Activated CD4-positive, CD25-positive, alpha-beta regulatory T cell treated with anti-CD3 and anti-CD28 coated beads, Interleukin-2, amount 50 U/mL, for 24 hours (primary cell): ENCODE measurements at regions not wholly inside any gene's neighbourhood (a gene's known extent, or its start where the extent isn't known, plus 50 kb on each side); places are given as distances from the start of the nearest gene placed in this dataset.
A peak's percentile ranks its signal among the peaks of the same experiment; 100 is the strongest.

Experiments used
- ATAC-seq, 2 donors: fragments of 150-1000 bp; cut with Tn5 transposase; one replicate each; pipeline ENCODE4 v1.10.0; 2021; ENCODE audit warnings: mild to moderate bottlenecking in 1 of 2, moderate library complexity in 1 of 2

DNA sequence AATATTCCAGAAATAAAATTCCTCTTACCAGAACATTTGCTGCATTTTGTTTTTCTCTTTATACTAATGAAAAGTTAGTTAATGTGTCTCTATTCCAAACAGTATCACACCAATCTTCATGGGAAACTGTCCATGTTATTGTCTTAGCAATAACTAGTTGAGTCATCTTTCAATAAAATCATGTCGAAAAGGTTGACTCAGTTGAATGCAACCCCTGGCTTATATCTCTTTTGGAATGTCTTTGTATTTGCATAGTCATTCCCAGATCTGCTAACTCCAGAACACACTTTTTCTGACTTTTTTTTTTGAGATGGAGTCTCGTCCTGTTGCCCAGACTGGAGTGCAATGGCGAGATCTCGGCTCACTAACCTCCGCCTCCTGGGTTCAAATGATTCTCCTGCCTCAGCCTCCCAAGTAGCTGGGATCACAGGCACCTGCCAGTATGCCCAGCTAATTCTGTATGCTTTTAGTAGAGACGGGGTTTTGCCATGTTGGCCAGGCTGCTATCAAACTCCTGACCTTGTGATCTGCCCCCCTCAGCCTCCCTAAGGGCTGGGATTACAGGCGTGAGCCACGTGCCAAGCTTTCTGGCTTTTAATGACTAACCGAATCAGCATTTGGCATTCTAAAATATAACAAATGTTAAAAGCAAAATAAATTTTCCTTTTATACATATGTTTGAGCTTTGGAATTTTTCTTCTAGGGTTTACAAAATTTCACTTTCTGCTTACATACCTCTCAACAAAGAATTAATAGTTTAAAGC is 133.2 kb upstream of the GULP1 start:
- no peak for ATAC-seq

DNA sequence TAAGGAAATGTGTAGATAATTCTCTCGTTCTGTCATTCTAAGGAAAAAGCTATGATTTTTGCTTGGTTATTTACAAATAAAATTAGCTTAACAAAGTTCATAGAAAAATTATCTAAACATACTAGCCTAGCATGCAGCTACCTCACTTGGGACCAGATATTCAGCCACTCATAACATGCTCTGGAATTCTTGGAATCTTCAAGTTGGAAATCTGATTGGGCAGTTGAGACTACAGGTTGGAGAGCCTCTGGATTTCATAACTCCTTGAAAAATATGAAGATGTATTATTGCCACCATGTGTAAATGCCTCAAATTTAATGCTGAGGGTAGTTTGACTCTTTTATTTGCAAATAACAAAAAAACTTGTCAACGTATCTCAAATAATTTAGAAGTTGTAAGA is 132.2 kb upstream of the GULP1 start:
- ATAC-seq: no peak

DNA sequence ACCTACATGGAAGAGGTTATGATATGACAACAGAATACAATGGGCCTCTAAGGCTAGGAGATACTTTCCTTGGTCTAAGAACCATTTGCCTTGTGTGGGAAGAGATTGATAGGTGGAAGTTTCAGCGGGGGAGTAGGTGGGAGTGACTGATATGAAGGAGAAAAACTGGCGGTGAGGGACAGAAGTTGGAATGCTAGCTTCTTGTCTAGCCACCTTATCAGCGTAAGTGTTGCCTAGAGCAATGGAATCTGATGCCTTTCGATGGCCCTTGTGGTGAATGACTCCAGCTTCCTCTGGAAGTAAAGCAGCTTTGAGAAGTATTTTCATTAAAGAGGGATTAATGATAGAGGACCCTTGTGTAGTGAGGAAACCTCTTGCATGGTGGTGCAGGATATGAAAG is 121.3 kb upstream of the GULP1 start:
- no peak for ATAC-seq

DNA sequence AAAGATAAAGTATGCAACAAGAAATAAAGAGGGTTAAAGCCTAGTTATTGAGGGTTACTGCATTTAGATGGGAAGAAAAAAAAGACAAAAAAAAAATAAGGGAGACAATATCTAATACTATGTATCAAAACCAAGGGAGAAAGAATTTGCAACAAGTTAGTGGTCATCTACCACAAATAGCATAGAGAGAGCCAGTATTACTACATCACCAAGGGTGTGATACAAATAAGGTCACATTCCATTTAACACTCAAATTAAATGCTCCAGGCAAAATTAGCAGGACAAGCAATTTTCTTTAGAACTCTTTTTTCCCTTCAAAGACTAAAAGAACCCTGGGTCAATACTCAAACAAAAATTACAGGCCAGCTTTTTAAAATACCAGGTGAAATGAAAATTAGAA is 115.1 kb upstream of the GULP1 start:
- no peak for ATAC-seq

DNA sequence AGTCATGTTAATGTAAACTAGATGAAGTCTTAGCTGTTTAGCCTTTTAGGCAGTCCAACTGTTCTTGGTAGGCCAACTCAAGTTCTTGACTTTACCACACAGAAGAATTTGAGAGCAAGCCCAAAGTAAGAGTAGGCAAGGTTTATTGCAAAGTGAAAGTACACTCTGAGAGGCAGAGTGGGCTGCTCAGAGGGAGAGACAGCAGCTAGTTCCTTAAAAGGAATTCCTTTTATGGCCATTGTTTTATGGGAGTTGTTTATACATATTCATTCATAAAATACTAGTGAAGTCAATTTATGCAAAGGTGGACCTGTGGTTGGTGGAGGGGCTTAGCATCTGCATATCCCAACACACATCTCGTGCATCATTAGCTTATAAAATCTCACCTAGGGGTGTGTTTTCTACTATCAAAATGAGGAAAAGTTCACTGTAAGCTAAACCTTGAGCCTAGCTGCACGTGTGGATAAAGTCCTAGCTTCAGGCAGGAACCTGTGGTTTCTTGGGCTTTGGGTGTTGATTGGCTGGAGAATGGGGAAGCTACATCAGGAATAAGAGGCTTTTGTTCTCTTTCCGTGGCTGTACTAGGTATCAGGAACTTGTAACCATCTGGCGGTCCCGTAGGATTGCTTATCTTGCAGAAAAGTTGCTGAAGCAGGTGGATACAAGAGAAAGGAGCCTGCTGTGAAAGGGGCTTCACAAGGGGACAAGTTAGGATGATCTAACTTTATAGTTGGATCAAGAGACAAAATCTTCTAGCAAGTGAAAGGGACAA is 110.4 kb upstream of the GULP1 start:
- ATAC-seq: no peak

DNA sequence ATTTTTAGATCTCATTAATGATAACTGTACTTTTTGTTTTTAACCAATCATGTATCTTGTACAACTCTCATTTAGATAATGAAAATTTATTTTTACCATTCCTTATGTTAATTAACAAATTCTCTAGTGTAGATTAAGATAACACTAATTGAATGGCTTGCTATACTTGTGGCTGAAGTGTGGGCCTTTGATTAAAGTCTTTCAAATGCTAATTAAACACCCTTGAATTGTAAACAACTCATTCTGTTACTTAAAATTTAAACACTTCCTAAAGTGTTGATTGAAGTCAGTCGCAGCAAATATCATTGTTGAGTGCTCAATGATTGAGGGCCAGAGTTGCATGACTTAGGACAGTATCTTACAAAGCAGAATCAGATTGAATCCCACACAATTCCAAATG is 109.8 kb upstream of the GULP1 start:
- ATAC-seq: no peak

DNA sequence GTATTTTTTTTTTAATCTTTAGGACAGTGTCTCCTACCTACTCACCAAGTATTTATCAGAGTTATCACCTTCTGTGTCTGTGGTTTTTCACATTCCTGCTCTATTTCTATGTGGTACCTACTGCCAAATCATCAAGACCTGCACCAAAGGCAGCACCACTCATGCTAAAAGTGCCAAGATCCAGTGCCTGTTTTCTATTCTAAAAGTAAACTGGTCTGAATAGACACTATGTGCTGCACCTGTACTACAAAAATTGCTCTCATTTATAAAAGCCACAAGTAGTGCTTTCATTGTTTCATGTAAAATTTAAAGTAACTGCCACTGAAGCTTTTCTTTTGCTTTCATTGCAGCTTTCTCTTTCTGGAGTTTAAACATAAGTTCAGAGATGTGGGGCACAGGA is 103.9 kb upstream of the GULP1 start:
- no peak for ATAC-seq

DNA sequence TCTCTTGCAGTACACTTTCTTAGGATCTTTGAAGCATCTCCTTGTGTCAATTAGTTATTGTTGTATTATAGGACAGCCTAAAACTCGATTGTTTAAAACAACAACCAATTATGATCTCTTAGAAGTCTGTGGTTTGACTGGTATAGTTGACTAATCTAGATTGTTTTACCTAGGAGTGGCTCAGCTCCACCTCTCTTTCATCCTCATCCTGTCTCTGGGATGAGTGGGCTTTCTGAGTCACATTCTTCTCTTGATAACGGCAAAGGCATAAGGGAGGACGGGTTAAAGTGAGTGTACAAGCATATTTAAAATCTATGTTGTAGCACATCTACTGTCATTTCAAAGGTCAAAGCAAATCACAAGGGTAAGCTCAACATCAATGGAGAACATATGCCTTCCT is 102.3 kb upstream of the GULP1 start:
- no peak for ATAC-seq

DNA sequence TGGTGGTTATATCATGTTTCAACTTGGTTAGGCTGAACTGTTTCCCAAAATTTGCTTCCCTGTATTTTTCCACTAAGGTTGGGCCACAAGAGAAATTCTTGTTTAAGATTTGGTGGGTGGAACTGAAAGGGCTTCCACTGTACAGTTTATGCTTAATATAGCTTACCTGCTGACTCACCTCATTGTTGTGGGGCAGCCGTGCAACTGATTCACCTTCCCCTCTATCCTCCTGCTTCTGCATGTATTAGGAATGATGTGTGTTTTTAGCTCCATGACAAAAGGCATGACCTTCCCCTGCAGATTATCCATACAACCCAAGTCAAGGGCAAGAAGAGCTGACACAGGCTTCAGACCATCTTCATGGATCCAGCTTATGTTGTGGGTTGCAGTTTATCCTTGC is 98.4 kb upstream of the GULP1 start:
- no peak for ATAC-seq

DNA sequence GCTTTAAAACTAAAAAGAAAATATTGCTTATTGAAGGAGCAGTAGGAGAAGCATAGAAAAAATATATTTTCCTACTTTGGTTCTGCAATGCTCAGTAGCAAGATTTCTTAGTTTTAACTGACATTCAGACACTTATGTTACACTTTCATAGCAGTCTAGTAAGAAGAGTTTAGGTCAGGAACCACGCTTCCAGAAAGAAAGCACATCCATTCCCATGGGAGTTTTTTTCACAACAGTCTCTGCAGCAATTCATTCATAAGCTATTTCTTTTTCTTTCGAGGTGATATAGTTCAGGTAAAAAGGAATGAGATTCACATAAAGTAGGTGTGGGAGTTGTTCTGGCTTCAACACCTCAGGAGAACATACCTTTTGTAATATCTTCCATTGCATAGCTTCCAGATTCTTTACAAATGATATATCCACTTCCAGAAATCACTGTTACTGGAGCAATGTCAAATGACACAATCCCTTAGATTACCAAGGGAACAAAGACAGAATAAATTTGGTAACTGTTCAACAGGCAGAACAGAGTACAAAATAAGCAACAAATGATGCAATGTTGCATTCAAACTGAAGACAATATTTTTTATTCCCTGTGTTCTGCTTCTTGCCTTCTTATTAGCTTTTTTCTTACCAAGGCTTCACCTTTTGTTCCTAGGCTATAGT is 95.2 kb upstream of the GULP1 start:
- ATAC-seq: no peak

DNA sequence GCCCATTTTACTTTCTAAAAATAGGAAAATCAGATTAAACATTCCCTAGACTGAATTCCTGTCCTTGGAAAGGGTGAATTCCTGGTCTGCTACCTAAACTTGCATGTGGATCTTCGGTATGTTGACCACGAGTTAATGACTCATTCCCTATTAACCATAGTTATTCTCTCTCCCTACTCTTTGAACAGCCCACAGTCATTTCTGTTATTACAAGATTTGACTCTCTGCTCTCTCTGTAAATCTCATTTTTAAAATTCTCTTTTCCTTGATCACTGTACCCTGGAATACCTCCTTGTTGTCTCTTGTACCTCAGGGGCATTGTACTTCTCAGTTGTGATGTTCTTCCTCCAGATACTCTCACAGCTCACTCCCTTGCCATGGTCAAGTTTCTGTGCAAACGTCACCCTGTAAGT is 92.0 kb upstream of the GULP1 start:
- no peak for ATAC-seq

DNA sequence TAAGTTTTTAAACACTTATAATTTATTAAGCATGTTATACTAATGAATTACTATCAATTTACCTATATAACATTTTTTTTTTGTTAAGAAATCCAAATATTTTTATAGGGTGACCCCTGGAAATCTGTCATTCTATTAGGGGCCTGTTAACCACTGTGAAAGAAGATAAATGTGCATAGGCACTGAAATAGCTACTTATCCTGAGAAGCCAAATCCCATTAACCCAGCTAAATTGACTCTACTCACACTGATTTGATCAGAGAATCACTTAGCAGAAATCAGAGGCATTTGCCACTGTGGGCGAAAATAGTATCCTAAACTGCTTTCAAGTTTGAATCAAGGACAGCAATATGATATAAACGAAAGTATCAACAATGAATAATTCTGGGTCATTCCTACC is 90.0 kb upstream of the GULP1 start:
- ATAC-seq: no peak

DNA sequence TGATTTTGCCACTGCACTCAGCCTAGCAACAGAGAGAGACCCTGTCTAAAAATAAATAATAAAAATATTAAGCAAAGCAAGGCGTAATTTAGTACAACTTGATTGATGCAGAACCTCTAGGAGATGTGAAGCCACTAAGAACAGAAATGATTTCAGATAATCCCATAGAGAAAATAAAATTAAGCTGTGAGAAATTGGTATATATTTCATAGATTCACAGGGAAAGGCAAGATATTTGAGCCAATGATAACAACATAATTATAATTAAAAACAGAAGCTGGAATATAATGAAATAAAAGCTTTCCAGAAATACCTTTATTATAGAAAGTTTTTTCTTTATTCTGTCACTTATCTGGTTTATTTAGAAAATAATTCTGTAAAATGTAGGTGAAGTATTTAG is 88.9 kb upstream of the GULP1 start:
- ATAC-seq: no peak

DNA sequence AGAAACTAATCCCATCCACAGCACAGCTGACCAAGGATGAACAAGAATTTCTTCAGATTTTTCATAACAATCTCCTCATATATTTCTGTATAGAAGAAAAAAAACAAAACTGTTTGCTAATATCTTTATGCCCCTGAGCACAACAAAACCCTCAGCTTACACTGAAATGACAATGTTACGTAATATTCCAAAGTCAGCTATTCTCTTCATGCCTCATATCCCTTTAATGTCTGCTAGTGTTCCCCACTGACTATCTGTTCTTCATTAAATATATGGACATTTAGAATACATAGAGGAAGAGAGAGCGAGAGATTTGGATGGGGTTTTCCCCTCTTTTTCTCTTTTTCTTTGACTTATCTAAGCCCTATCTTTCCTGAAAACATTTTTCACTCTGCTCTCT is 87.9 kb upstream of the GULP1 start:
- ATAC-seq: no peak

DNA sequence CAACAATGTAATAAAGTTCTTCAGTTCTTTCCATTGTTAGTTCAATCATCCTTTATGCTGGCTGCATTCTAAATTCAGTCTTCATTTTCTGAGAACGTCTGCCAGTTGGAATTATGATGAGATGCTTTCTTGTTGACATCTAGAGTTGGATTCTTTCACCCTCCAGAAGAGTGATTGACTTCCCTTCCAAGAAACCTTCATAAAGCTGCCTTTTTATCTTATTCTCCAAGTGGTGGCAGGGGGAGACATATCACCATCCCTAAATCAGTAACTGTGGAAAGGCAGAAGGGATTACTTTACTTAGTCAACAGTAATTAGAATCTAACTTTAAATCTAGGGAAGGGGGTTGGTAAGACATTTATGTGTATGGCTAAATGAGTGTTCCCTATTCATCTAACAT is 86.8 kb upstream of the GULP1 start:
- no peak for ATAC-seq

DNA sequence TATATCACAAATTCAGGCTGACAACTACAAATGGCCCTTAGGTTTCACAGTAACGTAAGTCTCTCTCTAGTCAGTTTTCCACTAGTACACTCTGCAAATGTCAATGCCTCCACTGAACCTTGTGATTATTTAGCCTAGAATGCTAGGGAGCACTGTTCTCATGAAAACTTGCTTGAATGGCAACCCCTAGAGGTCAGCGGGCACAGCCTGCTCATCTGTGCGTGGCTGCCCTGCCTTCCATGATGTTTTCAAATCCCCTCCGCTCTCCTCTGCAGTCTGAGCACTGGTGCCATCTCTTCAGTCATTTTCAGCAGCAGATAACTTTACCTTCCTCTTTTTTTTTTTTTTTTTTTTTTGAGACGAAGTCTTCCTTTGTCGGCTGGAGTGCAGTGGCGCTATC is 84.1 kb upstream of the GULP1 start:
- ATAC-seq: no peak

DNA sequence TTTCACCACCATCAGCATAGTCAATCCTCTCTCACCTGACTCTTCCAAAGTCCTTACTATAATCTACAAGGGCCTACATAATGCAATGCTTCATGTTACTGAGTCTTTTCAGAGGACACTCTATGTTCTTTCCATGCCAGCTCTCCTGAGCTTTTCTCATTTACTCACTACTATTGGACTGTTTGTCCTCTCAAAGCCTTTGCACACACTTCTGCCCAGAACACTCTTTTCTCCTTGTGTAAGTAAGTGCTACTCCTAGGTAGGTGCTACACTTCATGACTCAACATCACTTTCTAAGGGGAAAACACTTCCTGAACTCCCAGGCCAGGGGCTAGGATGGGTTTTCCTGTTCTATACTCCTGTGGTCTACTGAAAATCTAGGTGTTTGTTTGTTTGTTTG is 82.5 kb upstream of the GULP1 start:
- no peak for ATAC-seq

DNA sequence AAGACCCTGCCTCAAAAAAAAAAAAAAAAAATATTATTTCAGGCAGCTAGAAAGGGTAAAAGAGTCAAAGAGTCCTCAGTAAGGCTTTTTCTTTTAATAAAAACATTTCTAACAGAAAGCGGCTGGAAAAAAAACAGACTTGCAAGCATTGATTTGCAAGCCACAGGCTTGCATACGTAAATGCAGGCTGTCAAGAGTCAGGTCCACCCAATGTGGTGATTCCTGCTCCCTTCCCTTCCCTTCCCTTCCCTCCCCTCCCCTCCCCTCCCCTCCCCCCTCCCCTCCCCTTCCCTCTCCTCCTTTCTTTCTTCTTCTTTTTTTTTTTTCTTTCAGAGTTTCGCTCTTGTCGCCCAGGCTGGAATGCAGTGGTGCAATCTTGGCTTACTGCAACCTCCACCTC is 74.4 kb upstream of the GULP1 start:
- ATAC-seq: no peak

DNA sequence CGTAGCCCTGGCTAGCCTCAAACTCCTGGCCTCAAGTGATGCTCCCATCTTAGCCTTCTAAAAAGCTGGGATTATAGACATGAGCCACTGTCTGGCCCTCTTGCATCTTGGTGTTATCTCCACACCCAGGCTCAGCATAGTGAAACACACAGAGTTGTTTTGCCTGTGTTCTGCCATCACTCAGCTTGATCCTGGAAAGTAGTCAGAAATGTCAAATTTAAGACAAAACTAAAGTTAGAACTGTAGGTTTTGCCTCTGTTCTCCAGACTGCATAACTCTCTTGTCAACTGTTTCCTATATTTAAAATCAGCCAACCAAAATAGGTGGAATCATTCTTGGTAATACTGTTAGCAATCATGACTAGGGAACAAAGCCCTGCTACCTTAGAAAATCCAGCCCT is 72.1 kb upstream of the GULP1 start:
- no peak for ATAC-seq

DNA sequence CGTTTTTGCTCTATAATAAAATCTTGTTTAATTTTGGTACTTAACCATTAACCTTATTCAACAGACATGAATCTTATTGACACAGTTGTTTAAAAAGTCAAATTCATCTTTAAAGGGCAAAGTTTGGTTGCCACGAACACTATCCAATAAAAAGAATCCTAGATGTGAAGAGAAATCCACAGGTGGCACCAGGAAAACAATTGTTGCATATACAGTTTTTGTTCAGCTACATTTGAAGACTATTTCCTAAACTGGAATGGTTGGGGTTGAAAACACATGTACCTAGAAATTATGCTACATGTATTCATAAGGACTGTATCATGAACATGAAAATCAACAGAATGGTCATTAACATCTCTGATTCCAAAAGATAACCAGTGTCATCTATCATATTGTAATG is 71.1 kb upstream of the GULP1 start:
- ATAC-seq: no peak

DNA sequence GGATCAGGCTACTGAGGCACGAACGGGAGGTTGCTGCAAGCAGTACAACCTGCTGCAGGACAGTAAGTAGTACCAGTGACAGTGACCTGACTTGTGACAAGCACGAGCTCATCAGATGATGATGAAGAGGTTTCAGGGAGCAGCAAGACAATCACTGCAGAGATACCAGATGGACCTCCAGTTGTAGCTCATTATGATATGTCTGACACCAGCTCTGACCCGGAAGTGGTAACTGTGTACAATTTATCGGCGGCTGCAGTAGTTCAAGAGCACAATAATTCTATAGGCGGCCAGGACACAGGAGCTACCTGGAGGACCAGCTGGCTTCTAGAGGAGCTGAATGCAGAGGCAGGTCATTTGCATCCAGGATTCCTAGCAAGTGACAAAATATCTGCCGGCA is 64.0 kb upstream of the GULP1 start:
- peak in 1 of 2 donors; percentile 21 for ATAC-seq

DNA sequence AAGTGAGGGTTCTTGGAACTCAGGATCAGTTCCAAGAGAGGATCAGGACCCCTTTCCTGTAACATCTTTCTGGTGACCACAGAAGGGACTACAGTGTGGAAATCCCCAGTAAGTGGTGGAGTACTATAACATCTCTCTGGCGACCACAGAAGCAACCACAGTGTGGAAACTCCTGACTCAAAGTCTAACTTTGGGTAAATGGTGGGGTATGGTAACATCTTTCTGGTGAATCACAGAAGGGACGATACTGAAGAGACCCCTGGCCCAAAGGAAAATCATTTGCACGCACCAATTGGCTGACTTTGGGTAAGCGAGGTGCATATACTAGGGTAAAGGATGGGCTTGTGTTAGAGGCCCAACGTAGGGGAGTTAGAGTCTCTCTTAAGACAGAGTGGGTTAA is 56.3 kb upstream of the GULP1 start:
- no peak for ATAC-seq

DNA sequence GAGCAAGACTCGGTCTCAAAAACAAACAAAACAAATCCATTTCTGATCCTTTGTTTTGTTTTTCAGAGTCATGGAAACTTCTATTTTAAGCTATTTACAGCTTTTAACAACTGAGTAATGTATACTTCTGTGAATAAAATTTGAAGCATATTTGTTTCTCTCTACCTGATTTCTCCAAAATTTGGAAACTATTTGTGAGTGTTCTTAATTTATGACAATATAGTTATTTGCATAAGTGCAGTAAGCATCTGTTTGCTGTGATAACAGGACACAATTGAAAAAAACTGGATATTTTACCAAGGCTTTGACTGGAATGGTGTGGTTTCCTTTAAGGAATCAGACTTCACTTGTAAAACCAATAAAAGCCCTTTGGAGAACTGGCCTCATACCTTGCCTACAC is 53.3 kb upstream of the GULP1 start:
- no peak for ATAC-seq
